Ishikawa (cell line): ENCODE measurements at regions not wholly inside any gene's neighbourhood (a gene's known extent, or its start where the extent isn't known, plus 50 kb on each side); places are given as distances from the start of the nearest gene placed in this dataset.

Experiments
- CEBPB ChIP-seq: IDR thresholded peaks from 2 replicates; pipeline ENCODE4 v1.6.1; 2012
- CREB1 ChIP-seq: IDR thresholded peaks from 2 replicates; pipeline ENCODE4 v1.6.1; 2012; ENCODE audit warnings: low read depth
- EP300 ChIP-seq: IDR thresholded peaks from 2 replicates; pipeline ENCODE4 v1.6.1; 2012; ENCODE audit warnings: borderline replicate concordance
- FOXM1 ChIP-seq: IDR thresholded peaks from 2 replicates; pipeline ENCODE4 v1.6.1; 2012; ENCODE audit warnings: low read depth, borderline replicate concordance
- NFIC ChIP-seq: IDR thresholded peaks from 2 replicates; pipeline ENCODE4 v1.6.1; 2012
- RAD21 ChIP-seq: IDR thresholded peaks from 2 replicates; pipeline ENCODE4 v1.6.1; 2012; ENCODE audit warnings: low read depth
- YY1 ChIP-seq: IDR thresholded peaks from 2 replicates; pipeline ENCODE4 v1.6.1; 2012; ENCODE audit warnings: low read depth
- TF ChIP-seq, protein P1 (sequence below): IDR thresholded peaks from 2 replicates; pipeline ENCODE4 v1.6.1; 2012
- TF ChIP-seq, protein P2 (sequence below): IDR thresholded peaks from 2 replicates; pipeline ENCODE4 v1.6.1; 2012

- no peak for TF ChIP-seq YY1
- TF ChIP-seq EP300: no peak
- TF ChIP-seq, protein P1, sequence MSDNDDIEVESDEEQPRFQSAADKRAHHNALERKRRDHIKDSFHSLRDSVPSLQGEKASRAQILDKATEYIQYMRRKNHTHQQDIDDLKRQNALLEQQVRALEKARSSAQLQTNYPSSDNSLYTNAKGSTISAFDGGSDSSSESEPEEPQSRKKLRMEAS: no peak
- TF ChIP-seq, protein P2, sequence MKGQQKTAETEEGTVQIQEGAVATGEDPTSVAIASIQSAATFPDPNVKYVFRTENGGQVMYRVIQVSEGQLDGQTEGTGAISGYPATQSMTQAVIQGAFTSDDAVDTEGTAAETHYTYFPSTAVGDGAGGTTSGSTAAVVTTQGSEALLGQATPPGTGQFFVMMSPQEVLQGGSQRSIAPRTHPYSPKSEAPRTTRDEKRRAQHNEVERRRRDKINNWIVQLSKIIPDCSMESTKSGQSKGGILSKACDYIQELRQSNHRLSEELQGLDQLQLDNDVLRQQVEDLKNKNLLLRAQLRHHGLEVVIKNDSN: no peak
- TF ChIP-seq RAD21: no peak
- TF ChIP-seq CREB1: no peak
- TF ChIP-seq NFIC: no peak
- TF ChIP-seq CEBPB: no peak
- no peak for TF ChIP-seq FOXM1
Measured at GRCh38 chr3:59658866-59659265, 609.0 kb upstream of the CFAP20DC start.
